Left forelimb (tissue), 1 donor: ENCODE measurements at regions not wholly inside any gene's neighbourhood (a gene's known extent, or its start where the extent isn't known, plus 50 kb on each side); places are given as distances from the start of the nearest gene placed in this dataset.

ENCODE experiments used
- DNase-seq: peaks from one replicate; pipeline ENCODE4 v3.0.0-alpha.2; 2018; ENCODE audit warnings: low spot score

- no peak for DNase-seq
These were observed 532.7 kb upstream of the POU3F3 start for GRCh38 chr2:104321116-104321795.

GRCh38 chr2:104321796-104322349 is 532.0 kb upstream of the POU3F3 start:
- DNase-seq: no peak

GRCh38 chr2:104332731-104333130 is 521.2 kb upstream of the POU3F3 start:
- no peak for DNase-seq

- DNase-seq: no peak
These were observed 516.0 kb upstream of the POU3F3 start for GRCh38 chr2:104337869-104338268.

- no peak for DNase-seq
These were observed 513.8 kb upstream of the POU3F3 start for GRCh38 chr2:104340162-104340561.

GRCh38 chr2:104340879-104341828 is 512.8 kb upstream of the POU3F3 start:
- no peak for DNase-seq

GRCh38 chr2:104344306-104344705 is 509.6 kb upstream of the POU3F3 start:
- DNase-seq: no peak

GRCh38 chr2:104344985-104345384 is 508.9 kb upstream of the POU3F3 start:
- no peak for DNase-seq

- DNase-seq: no peak
These were observed 495.8 kb upstream of the POU3F3 start for GRCh38 chr2:104358122-104358521.

- DNase-seq: no peak
These were observed 492.5 kb upstream of the POU3F3 start for GRCh38 chr2:104361414-104361813.

GRCh38 chr2:104368089-104368488 is 485.8 kb upstream of the POU3F3 start:
- no peak for DNase-seq

GRCh38 chr2:104371087-104371781 is 482.7 kb upstream of the POU3F3 start:
- DNase-seq: no peak

GRCh38 chr2:104375206-104375605 is 478.7 kb upstream of the POU3F3 start:
- no peak for DNase-seq

- DNase-seq: peak; percentile 71
These were observed 475.0 kb upstream of the POU3F3 start for GRCh38 chr2:104378853-104379374.

GRCh38 chr2:104384961-104385360 is 469.0 kb upstream of the POU3F3 start:
- DNase-seq: no peak

GRCh38 chr2:104385743-104386142 is 468.2 kb upstream of the POU3F3 start:
- DNase-seq: no peak

GRCh38 chr2:104388296-104388695 is 465.6 kb upstream of the POU3F3 start:
- no peak for DNase-seq

GRCh38 chr2:104402825-104403224 is 451.1 kb upstream of the POU3F3 start:
- no peak for DNase-seq

- no peak for DNase-seq
These were observed 449.4 kb upstream of the POU3F3 start for GRCh38 chr2:104404526-104404925.

- no peak for DNase-seq
These were observed 448.3 kb upstream of the POU3F3 start for GRCh38 chr2:104405623-104406022.

GRCh38 chr2:104406261-104406726 is 447.6 kb upstream of the POU3F3 start:
- DNase-seq: no peak

GRCh38 chr2:104407641-104408040 is 446.3 kb upstream of the POU3F3 start:
- no peak for DNase-seq
